ENCODE measurements at regions not wholly inside any gene's neighbourhood (a gene's known extent, or its start where the extent isn't known, plus 50 kb on each side); places are given as distances from the start of the nearest gene placed in this dataset.

- H4K91ac ChIP-seq (ENCODE audit: low read depth, low read length): no peak overlapping the region
- H3K4me3 ChIP-seq (ENCODE audit: low read depth, low read length): no peak overlapping the region
- H4K12ac ChIP-seq (ENCODE audit: low read depth, low read length): no peak overlapping the region
- no peaks in the 10 kb centered on the region for H3K9me3 ChIP-seq (ENCODE audit: insufficient read depth, low read depth, low read length)
- H3K9ac ChIP-seq (ENCODE audit: low read length): no peak overlapping the region
- no peaks in the 10 kb centered on the region for H3K4me1 ChIP-seq (ENCODE audit: control insufficient read depth in 1 of 2, insufficient read depth in 2 of 2, low read length in 2 of 2)
- no peak overlapping the region for H4K8ac ChIP-seq (ENCODE audit: low read depth, low read length)
- H3K4ac ChIP-seq (ENCODE audit: low read depth, low read length): no peak overlapping the region
- no peak overlapping the region for H3K4me2 ChIP-seq (ENCODE audit: low read length)
- H2AK5ac ChIP-seq (ENCODE audit: low read length): no peak overlapping the region
- H3K14ac ChIP-seq (ENCODE audit: low read length): no peak overlapping the region
- no peak overlapping the region for H3K18ac ChIP-seq (ENCODE audit: low read length)
- H2AFZ ChIP-seq (ENCODE audit: insufficient read depth, low read length, poor library complexity): no peak overlapping the region
- no peaks in the 10 kb centered on the region for H3K36me3 ChIP-seq (ENCODE audit: control insufficient read depth in 1 of 2, insufficient read depth in 2 of 2, low read length in 2 of 2)
- H2BK5ac ChIP-seq (ENCODE audit: low read depth, low read length, poor library complexity): no peak overlapping the region
- no CpG with 5 or more reads among the region's 5 CpGs for WGBS (ENCODE audit: extremely low coverage, insufficient coverage, insufficient read length)
- H2BK12ac ChIP-seq (ENCODE audit: low read length): no peak overlapping the region
- no peak overlapping the region for H3K23ac ChIP-seq (ENCODE audit: low read length)
- no peaks in the 10 kb centered on the region for H3K27me3 ChIP-seq (ENCODE audit: insufficient read depth, low read length)
- no peak for DNase-seq
- H2BK120ac ChIP-seq (ENCODE audit: insufficient read depth, low read length, poor library complexity): no peak overlapping the region
- no peaks in the 10 kb centered on the region for H3K79me1 ChIP-seq (ENCODE audit: low read length)
- no peaks in the 10 kb centered on the region for H3K79me2 ChIP-seq (ENCODE audit: control insufficient read depth, insufficient read depth, low read length, poor library complexity)
- no peak overlapping the region for H3K27ac ChIP-seq (ENCODE audit: low read depth, low read length)
These were observed 109.2 kb downstream of the OSTF1 start for GRCh38 chr9:75197561-75197960.

GRCh38 chr9:75198436-75198835 lies 110.1 kb downstream of the OSTF1 start:
- H2AFZ ChIP-seq (ENCODE audit: insufficient read depth, low read length, poor library complexity): no peak overlapping the region

GRCh38 chr9:75200892-75201470 lies 112.7 kb downstream of the OSTF1 start:
- no peak overlapping the region for H3K14ac ChIP-seq (ENCODE audit: low read length)
- H2BK5ac ChIP-seq (ENCODE audit: low read depth, low read length, poor library complexity): no peak overlapping the region
- no peak overlapping the region for H4K12ac ChIP-seq (ENCODE audit: low read depth, low read length)
- no peaks in the 10 kb centered on the region for H3K9me3 ChIP-seq (ENCODE audit: insufficient read depth, low read depth, low read length)
- no peak overlapping the region for H2AK5ac ChIP-seq (ENCODE audit: low read length)
- no peak overlapping the region for H2BK120ac ChIP-seq (ENCODE audit: insufficient read depth, low read length, poor library complexity)
- no peak overlapping the region for H4K91ac ChIP-seq (ENCODE audit: low read depth, low read length)
- no peak overlapping the region for H3K4me2 ChIP-seq (ENCODE audit: low read length)
- no peak overlapping the region for H3K9ac ChIP-seq (ENCODE audit: low read length)
- no peaks in the 10 kb centered on the region for H3K79me1 ChIP-seq (ENCODE audit: low read length)
- no peaks in the 10 kb centered on the region for H3K79me2 ChIP-seq (ENCODE audit: control insufficient read depth, insufficient read depth, low read length, poor library complexity)
- H4K8ac ChIP-seq (ENCODE audit: low read depth, low read length): no peak overlapping the region
- H2AFZ ChIP-seq (ENCODE audit: insufficient read depth, low read length, poor library complexity): no peak overlapping the region
- no peaks in the 10 kb centered on the region for H3K36me3 ChIP-seq (ENCODE audit: control insufficient read depth in 1 of 2, insufficient read depth in 2 of 2, low read length in 2 of 2)
- H3K4me1 ChIP-seq (ENCODE audit: control insufficient read depth in 1 of 2, insufficient read depth in 2 of 2, low read length in 2 of 2): no peaks in the 10 kb centered on the region
- WGBS (ENCODE audit: extremely low coverage, insufficient coverage, insufficient read length): no CpG with 5 or more reads among the region's 1 CpG
- no peak overlapping the region for H3K23ac ChIP-seq (ENCODE audit: low read length)
- H3K27me3 ChIP-seq (ENCODE audit: insufficient read depth, low read length): no peaks in the 10 kb centered on the region
- no peak overlapping the region for H3K4ac ChIP-seq (ENCODE audit: low read depth, low read length)
- H2BK12ac ChIP-seq (ENCODE audit: low read length): no peak overlapping the region
- H3K18ac ChIP-seq (ENCODE audit: low read length): no peak overlapping the region
- H3K27ac ChIP-seq (ENCODE audit: low read depth, low read length): no peak overlapping the region
- H3K4me3 ChIP-seq (ENCODE audit: low read depth, low read length): no peak overlapping the region
- DNase-seq: peak in 1 of 2 donors; percentile 90

More at GRCh38 chr9:75198436-75198835, 110.1 kb downstream of the OSTF1 start:
- WGBS (ENCODE audit: extremely low coverage, insufficient coverage, insufficient read length): no CpG with 5 or more reads among the region's 7 CpGs
- no peaks in the 10 kb centered on the region for H3K4me1 ChIP-seq (ENCODE audit: control insufficient read depth in 1 of 2, insufficient read depth in 2 of 2, low read length in 2 of 2)
- H3K9ac ChIP-seq (ENCODE audit: low read length): no peak overlapping the region
- H4K12ac ChIP-seq (ENCODE audit: low read depth, low read length): no peak overlapping the region
- no peak overlapping the region for H3K18ac ChIP-seq (ENCODE audit: low read length)
- H3K27ac ChIP-seq (ENCODE audit: low read depth, low read length): no peak overlapping the region
- H2BK5ac ChIP-seq (ENCODE audit: low read depth, low read length, poor library complexity): no peak overlapping the region
- H3K36me3 ChIP-seq (ENCODE audit: control insufficient read depth in 1 of 2, insufficient read depth in 2 of 2, low read length in 2 of 2): no peaks in the 10 kb centered on the region
- H4K91ac ChIP-seq (ENCODE audit: low read depth, low read length): no peak overlapping the region
- no peaks in the 10 kb centered on the region for H3K79me1 ChIP-seq (ENCODE audit: low read length)
- no peak overlapping the region for H2BK12ac ChIP-seq (ENCODE audit: low read length)
- H2BK120ac ChIP-seq (ENCODE audit: insufficient read depth, low read length, poor library complexity): no peak overlapping the region
- H3K27me3 ChIP-seq (ENCODE audit: insufficient read depth, low read length): no peaks in the 10 kb centered on the region
- H2AK5ac ChIP-seq (ENCODE audit: low read length): no peak overlapping the region
- H3K9me3 ChIP-seq (ENCODE audit: insufficient read depth, low read depth, low read length): no peaks in the 10 kb centered on the region
- no peak overlapping the region for H4K8ac ChIP-seq (ENCODE audit: low read depth, low read length)
- H3K14ac ChIP-seq (ENCODE audit: low read length): no peak overlapping the region
- peak in 1 of 2 donors; percentile 17 for DNase-seq
- H3K79me2 ChIP-seq (ENCODE audit: control insufficient read depth, insufficient read depth, low read length, poor library complexity): no peaks in the 10 kb centered on the region
- no peak overlapping the region for H3K4ac ChIP-seq (ENCODE audit: low read depth, low read length)
- no peak overlapping the region for H3K4me2 ChIP-seq (ENCODE audit: low read length)
- H3K4me3 ChIP-seq (ENCODE audit: low read depth, low read length): no peak overlapping the region
- no peak overlapping the region for H3K23ac ChIP-seq (ENCODE audit: low read length)

GRCh38 chr9:75201480-75202209 lies 113.3 kb downstream of the OSTF1 start:
- H3K4me2 ChIP-seq (ENCODE audit: low read length): no peak overlapping the region
- no peak overlapping the region for H4K91ac ChIP-seq (ENCODE audit: low read depth, low read length)
- H3K79me2 ChIP-seq (ENCODE audit: control insufficient read depth, insufficient read depth, low read length, poor library complexity): no peaks in the 10 kb centered on the region
- H2BK120ac ChIP-seq (ENCODE audit: insufficient read depth, low read length, poor library complexity): no peak overlapping the region
- H3K9ac ChIP-seq (ENCODE audit: low read length): no peak overlapping the region
- no peaks in the 10 kb centered on the region for H3K27me3 ChIP-seq (ENCODE audit: insufficient read depth, low read length)
- no peak overlapping the region for H3K27ac ChIP-seq (ENCODE audit: low read depth, low read length)
- no peaks in the 10 kb centered on the region for H3K79me1 ChIP-seq (ENCODE audit: low read length)
- WGBS (ENCODE audit: extremely low coverage, insufficient coverage, insufficient read length): no CpG with 5 or more reads among the region's 3 CpGs
- H3K9me3 ChIP-seq (ENCODE audit: insufficient read depth, low read depth, low read length): no peaks in the 10 kb centered on the region
- H4K12ac ChIP-seq (ENCODE audit: low read depth, low read length): no peak overlapping the region
- H3K18ac ChIP-seq (ENCODE audit: low read length): no peak overlapping the region
- H2AK5ac ChIP-seq (ENCODE audit: low read length): no peak overlapping the region
- H3K14ac ChIP-seq (ENCODE audit: low read length): no peak overlapping the region
- H4K8ac ChIP-seq (ENCODE audit: low read depth, low read length): no peak overlapping the region
- H3K4ac ChIP-seq (ENCODE audit: low read depth, low read length): no peak overlapping the region
- H2AFZ ChIP-seq (ENCODE audit: insufficient read depth, low read length, poor library complexity): no peak overlapping the region
- no peak overlapping the region for H2BK12ac ChIP-seq (ENCODE audit: low read length)
- no peak overlapping the region for H2BK5ac ChIP-seq (ENCODE audit: low read depth, low read length, poor library complexity)
- no peak for DNase-seq
- no peak overlapping the region for H3K23ac ChIP-seq (ENCODE audit: low read length)
- H3K36me3 ChIP-seq (ENCODE audit: control insufficient read depth in 1 of 2, insufficient read depth in 2 of 2, low read length in 2 of 2): no peaks in the 10 kb centered on the region
- H3K4me3 ChIP-seq (ENCODE audit: low read depth, low read length): no peak overlapping the region
- H3K4me1 ChIP-seq (ENCODE audit: control insufficient read depth in 1 of 2, insufficient read depth in 2 of 2, low read length in 2 of 2): no peaks in the 10 kb centered on the region

Measured in trophoblast cell (in vitro differentiated cells and primary cell).